SK-N-SH (cell line): ENCODE measurements at regions not wholly inside any gene's neighbourhood (a gene's known extent, or its start where the extent isn't known, plus 50 kb on each side); places are given as distances from the start of the nearest gene placed in this dataset.

Experiments used
- CTCF ChIA-PET: fragments of 300-600, 350-600 bp; formaldehyde crosslinking; extraction: SDS; loops from one replicate; lab custom pipeline; 2021; lab: Yijun Ruan, JAX
- POLR2A ChIA-PET: fragments of 350-600 bp; sonication (Branson Sonifier 250); formaldehyde crosslinking; extraction: SDS; loops from one replicate; lab custom pipeline; 2020; ENCODE audit warnings: antibody characterized with exemption, inconsistent platforms; lab: Yijun Ruan, JAX
- DNase-seq: peaks from one replicate; pipeline ENCODE4 v3.0.0; 2012
- H2AFZ ChIP-seq: fragments of 200-600 bp; sonication (generic); 2 replicates; pipeline ENCODE4 v1.8.1; 2016; ENCODE audit warnings: antibody characterized with exemption, mild to moderate bottlenecking, low read depth
- H3F3A ChIP-seq: fragments of 200-600 bp; sonication (generic); replicated peaks from 2 replicates; pipeline ENCODE3; 2016; ENCODE audit warnings: antibody characterized with exemption, mild to moderate bottlenecking; ENCODE audit not compliant: insufficient read depth
- H3K27ac ChIP-seq, 2 experiments: fragments of 200-500 bp in 1 of 2; fragments of 200-600 bp in 1 of 2; sonication (Bioruptor generic) in 1 of 2; sonication (generic), shearing (Covaris generic) in 1 of 2; 2 replicates each; pipeline versions ENCODE4 v1.5.1 to v1.6.1; 2014 to 2016; ENCODE audit warnings: low read depth in 2 of 2, inconsistent platforms in 1 of 2, low read length in 1 of 2, mild to moderate bottlenecking in 1 of 2, mixed read lengths in 1 of 2
- H3K27me3 ChIP-seq: fragments of 200-600 bp; sonication (generic), shearing (Covaris generic); 2 replicates; pipeline ENCODE4 v1.6.1; 2016; ENCODE audit warnings: mixed run types; ENCODE audit not compliant: insufficient read depth
- H3K36me3 ChIP-seq, 2 experiments: fragments of 200-500 bp in 1 of 2; fragments of 200-600 bp in 1 of 2; sonication (Bioruptor generic) in 1 of 2; sonication (generic) in 1 of 2; replicated peaks in 1 of 2; 2 replicates each; pipeline versions ENCODE3 to v1.5.1; 2014 to 2016; ENCODE audit warnings: low read length in 1 of 2, mild to moderate bottlenecking in 1 of 2; ENCODE audit not compliant: insufficient read depth in 2 of 2, control insufficient read depth in 1 of 2
- H3K4me1 ChIP-seq, 2 experiments: fragments of 200-500 bp in 1 of 2; fragments of 200-600 bp in 1 of 2; sonication (Bioruptor generic) in 1 of 2; sonication (generic), shearing (Covaris generic) in 1 of 2; 2 replicates each; pipeline versions ENCODE4 v1.5.1 to v1.6.1; 2014 to 2016; ENCODE audit warnings: low read depth in 1 of 2, low read length in 1 of 2, mixed run types in 1 of 2; ENCODE audit not compliant: insufficient read depth in 2 of 2, control insufficient read depth in 1 of 2
- H3K4me2 ChIP-seq: fragments of 200-600 bp; sonication (generic), shearing (Covaris generic); 2 replicates; pipeline ENCODE4 v1.6.1; 2017; ENCODE audit warnings: mixed run types
- H3K4me3 ChIP-seq, 2 experiments: fragments of 200-500 bp in 1 of 2; fragments of 200-600 bp in 1 of 2; sonication (Bioruptor generic) in 1 of 2; sonication (generic), shearing (Covaris generic) in 1 of 2; 2 replicates each; pipeline versions ENCODE4 v1.5.1 to v1.8.1; 2014 to 2016; ENCODE audit warnings: low read depth in 2 of 2, inconsistent platforms in 1 of 2, low read length in 1 of 2, mild to moderate bottlenecking in 1 of 2, mixed read lengths in 1 of 2, moderate library complexity in 1 of 2
- H3K79me2 ChIP-seq: fragments of 200-600 bp; sonication (generic); 2 replicates; pipeline ENCODE4 v1.8.1; 2017; ENCODE audit warnings: mild to moderate bottlenecking; ENCODE audit not compliant: insufficient read depth
- H3K9ac ChIP-seq: fragments of 200-600 bp; sonication (generic); 2 replicates; pipeline ENCODE4 v1.6.1; 2017; ENCODE audit warnings: mixed run types
- H3K9me2 ChIP-seq: fragments of 200-600 bp; sonication (generic); 2 replicates; pipeline ENCODE4 v1.6.1; 2017; ENCODE audit warnings: mixed run types
- H3K9me3 ChIP-seq: fragments of 200-600 bp; sonication (generic); 2 replicates; pipeline ENCODE4 v1.6.1; 2017; ENCODE audit warnings: mixed run types, mild to moderate bottlenecking, moderate library complexity
- H4K20me1 ChIP-seq: fragments of 200-600 bp; sonication (generic); 2 replicates; pipeline ENCODE4 v1.6.1; 2017; ENCODE audit warnings: mild to moderate bottlenecking, mixed run types; ENCODE audit not compliant: insufficient read depth
- CHD2 ChIP-seq: fragments of 150-350 bp; IDR thresholded peaks from 2 replicates; pipeline ENCODE4 v1.6.1; 2018; ENCODE audit warnings: low read length; ENCODE audit not compliant: partially characterized antibody
- EP300 ChIP-seq, 2 experiments: IDR thresholded peaks; 2 replicates each; pipeline versions ENCODE4 v1.4.0 to v1.6.1; 2012; ENCODE audit warnings: borderline replicate concordance in 1 of 2, low read depth in 1 of 2, low read length in 1 of 2
- EZH2phosphoT487 ChIP-seq: fragments of 200-600 bp; sonication (generic); IDR thresholded peaks from 2 replicates; pipeline ENCODE4 v1.6.1; 2017; ENCODE audit warnings: low read depth, mixed run types, mild to moderate bottlenecking, antibody characterized with exemption, moderate library complexity, borderline replicate concordance
- GABPA ChIP-seq: IDR thresholded peaks from 2 replicates; pipeline ENCODE4 v1.4.0; 2012; ENCODE audit warnings: low read depth, mild to moderate bottlenecking
- GATA2 ChIP-seq: sonication (generic); formaldehyde crosslinking; IDR thresholded peaks from 2 replicates; pipeline ENCODE4 v1.5.0; 2020; ENCODE audit warnings: mild to moderate bottlenecking, missing genetic modification reagents
- JUND ChIP-seq: IDR thresholded peaks from 2 replicates; pipeline ENCODE4 v1.4.0; 2012
- NFIC ChIP-seq: IDR thresholded peaks from 2 replicates; pipeline ENCODE4 v1.4.0; 2012; ENCODE audit warnings: borderline replicate concordance
- NRF1 ChIP-seq: IDR thresholded peaks from 2 replicates; pipeline ENCODE4 v1.6.1; 2012; ENCODE audit warnings: low read depth, mild to moderate bottlenecking, low read length
- POLR2AphosphoS5 ChIP-seq: IDR thresholded peaks from 2 replicates; pipeline ENCODE4 v1.6.1; 2012; ENCODE audit warnings: low read depth, low read length
- RAD21 ChIP-seq: IDR thresholded peaks from 2 replicates; pipeline ENCODE4 v1.6.1; 2012; ENCODE audit warnings: mild to moderate bottlenecking, low read length
- RCOR1 ChIP-seq: fragments of 150-350 bp; IDR thresholded peaks from 2 replicates; pipeline ENCODE4 v1.6.1; 2017; ENCODE audit warnings: antibody characterized with exemption, low read length
- RFX5 ChIP-seq: IDR thresholded peaks from 2 replicates; pipeline ENCODE4 v1.6.1; 2012; ENCODE audit warnings: mild to moderate bottlenecking, improper control_type of control experiment, low read length
- SMC3 ChIP-seq: IDR thresholded peaks from 2 replicates; pipeline ENCODE4 v1.6.1; 2012; ENCODE audit warnings: low read depth, low read length, improper control_type of control experiment
- TAF1 ChIP-seq: IDR thresholded peaks from 2 replicates; pipeline ENCODE4 v1.6.1; 2012; ENCODE audit warnings: low read depth, mild to moderate bottlenecking, low read length, moderate library complexity, borderline replicate concordance
- TEAD4 ChIP-seq: IDR thresholded peaks from 2 replicates; pipeline ENCODE4 v1.4.0; 2012; ENCODE audit warnings: mild to moderate bottlenecking, borderline replicate concordance; ENCODE audit not compliant: insufficient read depth
- YY1 ChIP-seq: IDR thresholded peaks from 2 replicates; pipeline ENCODE4 v1.4.0; 2012; ENCODE audit warnings: low read depth, mild to moderate bottlenecking
- ZBTB33 ChIP-seq: IDR thresholded peaks from 2 replicates; pipeline ENCODE4 v1.4.0; 2012; ENCODE audit warnings: low read depth, borderline replicate concordance
- WGBS: methylation state at CpG from one replicate; pipeline ENCODE4 v1.1.6; 2017; ENCODE audit warnings: low lambda C conversion rate; 5-methylcytosine and 5-hydroxymethylcytosine counted together
- TF ChIP-seq, protein P1 (sequence below): IDR thresholded peaks from 2 replicates; pipeline ENCODE4; 2012
- TF ChIP-seq, protein P2 (sequence below): IDR thresholded peaks from 2 replicates; pipeline ENCODE4 v1.4.0; 2012; ENCODE audit warnings: low read depth, borderline replicate concordance

DNA sequence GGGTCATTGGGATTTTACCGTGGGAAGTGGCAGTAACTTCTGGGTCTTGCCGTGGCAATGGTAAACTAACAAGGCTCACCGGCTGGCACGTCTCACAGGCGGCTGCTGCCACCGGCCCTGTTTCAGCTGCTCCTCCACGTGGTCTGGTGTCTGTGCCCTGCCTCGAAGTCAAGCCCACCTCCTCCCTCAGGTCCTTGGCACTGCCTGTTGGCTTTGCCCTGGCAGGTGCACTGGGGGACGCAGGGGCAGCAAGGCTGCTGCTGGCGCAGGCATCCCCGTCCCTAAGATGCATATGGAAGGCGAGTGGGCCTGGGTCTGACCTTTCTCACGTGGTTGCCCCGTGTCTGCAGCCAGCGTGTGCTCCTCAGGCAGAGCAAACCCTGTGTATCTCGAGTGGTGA, 783.6 kb downstream of the BRD1 start:
- CTCF ChIA-PET = interaction anchor here (1.2 to 6.5 kb wide), 3 partner anchors 100 to 261 kb away, joined by 3 to 103 read pairs (median 4); no protein-coding TSS in a partner anchor
- Histone ChIP-seq H2AFZ (no peak overlapping the region), H4K20me1 (no peaks in the 10 kb centered on the region), H3K4me2 (no peak overlapping the region), H3K9me2 (no peaks in the 10 kb centered on the region), H3K27me3 (no peaks in the 10 kb centered on the region; the same call in 1 of the 2 replicates), H3F3A (no peaks in the 10 kb centered on the region), H3K79me2 (no peaks in the 10 kb centered on the region), H3K36me3 (no peaks in the 10 kb centered on the region), H3K9ac (no peak overlapping the region), H3K4me1 (peaks cover 0 to 56% of the 10 kb centered on the region in 2 experiments; a peak in 2 of 4 replicates), H3K9me3 (no peaks in the 10 kb centered on the region), H3K4me3 (no peak overlapping the region), H3K27ac (no peak overlapping the region; a peak in 1 of 4 replicates)
- DNase-seq = no peak
- POLR2A ChIA-PET = no interaction called here
- 24% methylated on average over 9 of the region's 16 CpGs for WGBS
- no peak for TF ChIP-seq CHD2
- no peak for TF ChIP-seq RFX5
- no peak for TF ChIP-seq RCOR1
- no peak for TF ChIP-seq NRF1
- no peak for TF ChIP-seq POLR2AphosphoS5
- no peak for TF ChIP-seq GATA2 (CRISPR knock-in tag)
- TF ChIP-seq SMC3 = no peak
- no peak for TF ChIP-seq TEAD4
- TF ChIP-seq TAF1 = no peak
- TF ChIP-seq, protein P1, sequence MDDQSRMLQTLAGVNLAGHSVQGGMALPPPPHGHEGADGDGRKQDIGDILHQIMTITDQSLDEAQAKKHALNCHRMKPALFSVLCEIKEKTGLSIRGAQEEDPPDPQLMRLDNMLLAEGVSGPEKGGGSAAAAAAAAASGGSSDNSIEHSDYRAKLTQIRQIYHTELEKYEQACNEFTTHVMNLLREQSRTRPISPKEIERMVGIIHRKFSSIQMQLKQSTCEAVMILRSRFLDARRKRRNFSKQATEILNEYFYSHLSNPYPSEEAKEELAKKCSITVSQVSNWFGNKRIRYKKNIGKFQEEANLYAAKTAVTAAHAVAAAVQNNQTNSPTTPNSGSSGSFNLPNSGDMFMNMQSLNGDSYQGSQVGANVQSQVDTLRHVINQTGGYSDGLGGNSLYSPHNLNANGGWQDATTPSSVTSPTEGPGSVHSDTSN = no peak
- TF ChIP-seq NFIC = no peak
- TF ChIP-seq EZH2phosphoT487 = no peak
- TF ChIP-seq JUND = no peak
- TF ChIP-seq GABPA = no peak
- TF ChIP-seq ZBTB33 = no peak
- TF ChIP-seq RAD21 = no peak
- no peak for TF ChIP-seq EP300 (IDR thresholded peaks at IDR 0.05; ENCODE audit: borderline replicate concordance in 1 of 2, low read depth in 1 of 2, low read length in 1 of 2)
- TF ChIP-seq, protein P2, sequence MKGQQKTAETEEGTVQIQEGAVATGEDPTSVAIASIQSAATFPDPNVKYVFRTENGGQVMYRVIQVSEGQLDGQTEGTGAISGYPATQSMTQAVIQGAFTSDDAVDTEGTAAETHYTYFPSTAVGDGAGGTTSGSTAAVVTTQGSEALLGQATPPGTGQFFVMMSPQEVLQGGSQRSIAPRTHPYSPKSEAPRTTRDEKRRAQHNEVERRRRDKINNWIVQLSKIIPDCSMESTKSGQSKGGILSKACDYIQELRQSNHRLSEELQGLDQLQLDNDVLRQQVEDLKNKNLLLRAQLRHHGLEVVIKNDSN = no peak
- no peak for TF ChIP-seq YY1
